NCI-H774 (cell line): ENCODE measurements at regions not wholly inside any gene's neighbourhood (a gene's known extent, or its start where the extent isn't known, plus 50 kb on each side); places are given as distances from the start of the nearest gene placed in this dataset.

Experiments
- DNase-seq: peaks from one replicate; lab custom pipeline; 2025; lab: John Stamatoyannopoulos, UW

- DNase-seq = no peak
These were observed 601.1 kb upstream of the PIK3C3 start for GRCh38 chr18:41353777-41354528.

GRCh38 chr18:41351430-41351829 lies 603.6 kb upstream of the PIK3C3 start:
- DNase-seq = no peak

- DNase-seq = no peak
These were observed 608.0 kb upstream of the PIK3C3 start for GRCh38 chr18:41347057-41347456.

- DNase-seq = no peak
These were observed 611.2 kb upstream of the PIK3C3 start for GRCh38 chr18:41343808-41344207.

- no peak for DNase-seq
These were observed 616.7 kb upstream of the PIK3C3 start for GRCh38 chr18:41338341-41338740.

- DNase-seq = no peak
These were observed 623.4 kb upstream of the PIK3C3 start for GRCh38 chr18:41331661-41332060.

GRCh38 chr18:41326311-41326710 lies 628.7 kb upstream of the PIK3C3 start:
- no peak for DNase-seq

GRCh38 chr18:41324934-41325333 lies 630.1 kb upstream of the PIK3C3 start:
- DNase-seq = no peak

- DNase-seq = no peak
These were observed 630.8 kb upstream of the PIK3C3 start for GRCh38 chr18:41324020-41324791.

- no peak for DNase-seq
These were observed 632.0 kb upstream of the PIK3C3 start for GRCh38 chr18:41323044-41323443.

GRCh38 chr18:41320100-41320499 lies 634.9 kb upstream of the PIK3C3 start:
- DNase-seq = no peak

GRCh38 chr18:41315134-41315533 lies 639.9 kb upstream of the PIK3C3 start:
- no peak for DNase-seq

- DNase-seq = no peak
These were observed 643.2 kb upstream of the PIK3C3 start for GRCh38 chr18:41311571-41312547.

- no peak for DNase-seq
These were observed 657.3 kb upstream of the PIK3C3 start for GRCh38 chr18:41297740-41298139.

- no peak for DNase-seq
These were observed 685.7 kb upstream of the PIK3C3 start for GRCh38 chr18:41269294-41269693.

GRCh38 chr18:41268271-41268670 lies 686.8 kb upstream of the PIK3C3 start:
- no peak for DNase-seq

GRCh38 chr18:41266616-41267015 lies 688.4 kb upstream of the PIK3C3 start:
- DNase-seq = no peak

GRCh38 chr18:41266204-41266603 lies 688.8 kb upstream of the PIK3C3 start:
- DNase-seq = no peak

GRCh38 chr18:41265047-41265446 lies 690.0 kb upstream of the PIK3C3 start:
- DNase-seq = no peak

GRCh38 chr18:41263956-41264355 lies 691.1 kb upstream of the PIK3C3 start:
- no peak for DNase-seq

GRCh38 chr18:41262688-41263087 lies 692.3 kb upstream of the PIK3C3 start:
- no peak for DNase-seq

- DNase-seq = no peak
These were observed 710.4 kb upstream of the PIK3C3 start for GRCh38 chr18:41244591-41245037.
